ENCODE measurements at regions not wholly inside any gene's neighbourhood (a gene's known extent, or its start where the extent isn't known, plus 50 kb on each side); places are given as distances from the start of the nearest gene placed in this dataset.

DNA sequence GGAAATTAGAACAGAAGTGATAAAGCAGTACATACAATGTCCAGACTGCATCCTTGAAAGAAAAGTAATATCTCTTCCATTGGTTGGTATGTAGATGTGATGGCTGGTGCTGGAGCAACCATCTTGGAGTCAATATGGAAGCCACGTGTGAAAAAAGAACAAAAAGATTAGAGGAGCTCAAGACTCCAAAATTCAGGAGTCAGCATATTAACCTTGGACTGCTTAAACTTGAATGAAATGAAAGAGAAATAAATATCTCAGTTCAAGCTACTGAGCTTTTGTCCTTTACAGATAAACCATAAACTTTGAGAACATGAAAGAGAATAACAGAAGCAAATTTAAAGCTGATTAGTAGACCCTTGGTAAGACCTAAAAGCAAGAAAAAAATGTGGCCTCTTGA lies 197.9 kb downstream of the HS3ST3B1 start:
- Mint-ChIP-seq H3K36me3 (ENCODE audit: low read depth) (no peaks in the 10 kb centered on the region), H3K9me3 (peaks cover 3% of the 10 kb centered on the region), H3K27me3 (peaks cover 13% of the 10 kb centered on the region), H3K4me3 (no peak overlapping the region), H3K4me1 (no peaks in the 10 kb centered on the region), H3K27ac (no peak overlapping the region)
- CTCF ChIA-PET, result no interaction called here
- intact Hi-C loops (cut with micrococcal nuclease), result no loop called here
- POLR2A ChIA-PET, result no interaction called here
- TF ChIP-seq, protein P1, sequence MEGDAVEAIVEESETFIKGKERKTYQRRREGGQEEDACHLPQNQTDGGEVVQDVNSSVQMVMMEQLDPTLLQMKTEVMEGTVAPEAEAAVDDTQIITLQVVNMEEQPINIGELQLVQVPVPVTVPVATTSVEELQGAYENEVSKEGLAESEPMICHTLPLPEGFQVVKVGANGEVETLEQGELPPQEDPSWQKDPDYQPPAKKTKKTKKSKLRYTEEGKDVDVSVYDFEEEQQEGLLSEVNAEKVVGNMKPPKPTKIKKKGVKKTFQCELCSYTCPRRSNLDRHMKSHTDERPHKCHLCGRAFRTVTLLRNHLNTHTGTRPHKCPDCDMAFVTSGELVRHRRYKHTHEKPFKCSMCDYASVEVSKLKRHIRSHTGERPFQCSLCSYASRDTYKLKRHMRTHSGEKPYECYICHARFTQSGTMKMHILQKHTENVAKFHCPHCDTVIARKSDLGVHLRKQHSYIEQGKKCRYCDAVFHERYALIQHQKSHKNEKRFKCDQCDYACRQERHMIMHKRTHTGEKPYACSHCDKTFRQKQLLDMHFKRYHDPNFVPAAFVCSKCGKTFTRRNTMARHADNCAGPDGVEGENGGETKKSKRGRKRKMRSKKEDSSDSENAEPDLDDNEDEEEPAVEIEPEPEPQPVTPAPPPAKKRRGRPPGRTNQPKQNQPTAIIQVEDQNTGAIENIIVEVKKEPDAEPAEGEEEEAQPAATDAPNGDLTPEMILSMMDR (IDR thresholded peaks at IDR 0.05), result no peak
- DNase-seq (no peak), ATAC-seq (ENCODE audit: low read depth) (no peak)

DNA sequence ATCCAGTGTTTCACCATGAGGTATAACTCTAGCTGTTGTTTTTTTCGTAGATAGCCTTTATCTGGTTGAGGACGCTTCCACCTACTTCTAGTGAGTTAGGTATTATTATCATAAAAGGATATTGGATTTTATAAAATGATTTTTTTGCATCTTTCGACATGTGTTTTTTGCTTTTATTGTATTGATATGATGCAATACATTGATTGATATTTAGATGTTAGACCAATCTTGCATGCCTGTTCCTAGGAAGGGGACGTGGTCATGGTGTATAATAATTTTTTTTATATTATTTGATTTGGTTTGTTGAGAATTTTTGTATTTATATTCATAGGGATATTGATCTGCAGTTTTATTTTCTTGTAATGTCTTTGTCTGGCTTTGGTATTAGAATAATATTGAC lies 193.3 kb downstream of the HS3ST3B1 start:
- Mint-ChIP-seq H3K27ac (no peak overlapping the region), H3K36me3 (ENCODE audit: low read depth) (no peaks in the 10 kb centered on the region), H3K27me3 (peaks cover 11% of the 10 kb centered on the region), H3K4me3 (no peak overlapping the region), H3K4me1 (no peaks in the 10 kb centered on the region), H3K9me3 (peaks cover 3% of the 10 kb centered on the region)
- intact Hi-C loops (cut with micrococcal nuclease), result no loop called here
- ATAC-seq (ENCODE audit: low read depth) (no peak), DNase-seq (no peak)
- ChIA-PET POLR2A (no interaction called here), CTCF (no interaction called here)
- TF ChIP-seq, protein P1 (IDR thresholded peaks at IDR 0.05), result no peak

DNA sequence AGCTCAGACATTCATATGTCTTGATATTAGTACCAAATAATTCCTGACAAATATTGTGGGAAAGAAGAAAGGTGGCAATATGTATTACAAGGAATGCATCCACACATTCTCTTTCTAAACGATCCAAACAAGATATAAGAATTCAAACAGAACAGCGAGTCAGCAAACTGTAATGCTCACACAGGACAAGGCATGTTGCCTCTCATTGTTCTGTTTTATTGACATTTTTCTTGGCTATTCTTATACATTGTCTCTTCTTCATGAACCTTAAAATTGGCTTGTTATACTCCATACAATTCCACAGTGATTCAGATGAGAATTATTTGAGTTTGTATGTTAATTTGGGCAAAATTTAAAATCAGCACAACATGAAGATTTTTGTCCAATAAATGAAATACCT lies 189.1 kb downstream of the HS3ST3B1 start:
- intact Hi-C loops (cut with micrococcal nuclease), result no loop called here
- H3K4me3 Mint-ChIP-seq, result no peak overlapping the region
- ATAC-seq (ENCODE audit: low read depth), result no peak
- H3K36me3 Mint-ChIP-seq (ENCODE audit: low read depth), result no peaks in the 10 kb centered on the region
- no peaks in the 10 kb centered on the region for H3K27me3 Mint-ChIP-seq
- DNase-seq, result no peak
- no peaks in the 10 kb centered on the region for H3K4me1 Mint-ChIP-seq
- ChIA-PET CTCF (no interaction called here), POLR2A (no interaction called here)
- H3K9me3 Mint-ChIP-seq, result peaks cover 3% of the 10 kb centered on the region
- TF ChIP-seq, protein P1 (IDR thresholded peaks at IDR 0.05), result no peak
- no peak overlapping the region for H3K27ac Mint-ChIP-seq

DNA sequence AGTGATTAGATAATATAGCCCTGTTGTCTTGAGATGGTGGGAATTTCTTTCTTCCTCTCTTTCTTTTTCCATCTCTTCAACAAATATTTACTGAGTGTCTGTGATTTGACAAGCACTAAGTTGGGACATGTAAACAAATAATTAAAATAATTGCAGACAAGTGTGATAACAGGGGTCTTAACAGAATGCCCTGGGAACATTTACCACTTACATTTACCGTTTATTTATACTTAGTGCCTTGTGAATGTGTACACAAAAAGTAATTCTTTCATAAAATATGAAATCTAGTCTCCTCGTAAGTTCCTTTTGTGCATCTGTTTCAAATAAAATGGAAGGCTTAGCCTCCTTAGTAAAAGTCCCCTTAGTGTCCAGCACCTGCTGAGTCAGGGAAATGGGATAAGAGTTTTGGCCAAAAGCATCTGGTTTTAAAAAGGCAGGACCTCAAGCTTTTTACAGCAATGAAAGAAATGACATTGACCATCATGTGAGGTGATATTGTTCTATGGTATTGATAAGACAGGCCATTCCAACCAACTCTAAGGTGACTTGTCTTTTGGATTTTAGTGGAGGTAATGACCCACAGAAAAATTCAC lies 188.2 kb downstream of the HS3ST3B1 start:
- intact Hi-C loops (cut with micrococcal nuclease), result no loop called here
- TF ChIP-seq, protein P1 (IDR thresholded peaks at IDR 0.05), result no peak
- no peak overlapping the region for H3K27ac Mint-ChIP-seq

DNA sequence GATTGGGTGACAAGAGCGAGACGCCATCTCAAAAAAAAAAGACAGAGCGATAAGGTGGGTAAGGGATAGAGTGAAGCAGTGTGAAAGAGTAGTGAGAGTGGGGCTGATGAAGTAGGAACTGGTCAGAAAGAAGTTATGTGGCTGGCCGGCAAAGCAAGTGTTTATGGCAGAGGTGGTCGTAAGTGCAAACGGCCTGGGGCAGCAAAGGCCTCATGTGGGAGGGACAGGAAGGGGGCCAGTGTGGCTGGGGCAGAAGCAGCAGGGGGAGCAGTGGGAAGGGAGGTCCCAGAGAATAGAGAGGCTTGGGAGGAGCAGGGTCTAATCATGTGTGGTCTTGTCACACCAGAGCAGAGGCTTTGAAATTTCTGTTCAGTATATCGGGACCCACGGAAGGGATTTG lies 186.2 kb downstream of the HS3ST3B1 start:
- POLR2A ChIA-PET, result no interaction called here
- no peak for DNase-seq
- Mint-ChIP-seq H3K27me3 (no peaks in the 10 kb centered on the region), H3K4me1 (no peaks in the 10 kb centered on the region), H3K36me3 (ENCODE audit: low read depth) (no peaks in the 10 kb centered on the region), H3K27ac (no peak overlapping the region), H3K9me3 (peaks cover 2% of the 10 kb centered on the region), H3K4me3 (no peak overlapping the region)
- TF ChIP-seq, protein P1 (IDR thresholded peaks at IDR 0.05), result no peak
- CTCF ChIA-PET, result no interaction called here
- ATAC-seq (ENCODE audit: low read depth), result no peak
- intact Hi-C loops (cut with micrococcal nuclease), result no loop called here

More for the DNA sequence above, 188.2 kb downstream of the HS3ST3B1 start:
- POLR2A ChIA-PET, result no interaction called here
- Mint-ChIP-seq H3K4me3 (no peak overlapping the region), H3K36me3 (ENCODE audit: low read depth) (no peaks in the 10 kb centered on the region), H3K4me1 (no peaks in the 10 kb centered on the region), H3K9me3 (peaks cover 2% of the 10 kb centered on the region), H3K27me3 (no peaks in the 10 kb centered on the region)
- ATAC-seq (ENCODE audit: low read depth) (no peak), DNase-seq (no peak)
- CTCF ChIA-PET, result no interaction called here

Data from activated B cell treated with CpG ODN at 0.5 μM for 24 hours (primary cell).